ENCODE measurements at regions not wholly inside any gene's neighbourhood (a gene's known extent, or its start where the extent isn't known, plus 50 kb on each side); places are given as distances from the start of the nearest gene placed in this dataset.

DNA sequence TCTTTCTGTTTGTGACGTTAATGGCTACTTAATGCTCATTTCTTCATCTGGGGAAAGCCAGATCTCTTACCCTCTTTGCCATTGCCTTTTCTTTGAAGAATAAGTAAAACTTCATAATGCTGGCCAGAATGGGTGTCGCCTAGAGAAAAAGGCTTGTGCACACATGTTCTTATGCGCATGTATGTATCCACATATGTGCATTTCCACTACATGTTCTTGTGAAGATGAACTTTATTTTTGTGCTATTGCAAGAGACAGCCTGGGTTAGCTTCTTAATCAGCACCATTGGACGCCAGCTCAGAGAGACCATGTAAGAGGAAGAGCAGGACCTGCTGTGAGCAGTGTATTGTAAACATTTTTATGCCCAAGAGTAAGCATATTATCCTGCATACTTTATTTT is 178.7 kb downstream of the SPRY1 start:
- H3K4me3 ChIP-seq (ENCODE audit: low read length): no peak overlapping the region
- TF ChIP-seq CTCF (IDR thresholded peaks at IDR 0.05; ENCODE audit: low read depth, low read length, poor library complexity, severe bottlenecking) (no peak), EZH2phosphoT487 (IDR thresholded peaks at IDR 0.05; ENCODE audit: borderline replicate concordance, low read length) (no peak)
- no peaks in the 10 kb centered on the region for H4K20me1 ChIP-seq (ENCODE audit: control insufficient read depth, insufficient read depth, low read depth, low read length)
- H3K4me1 ChIP-seq (ENCODE audit: control insufficient read depth, low read length): no peaks in the 10 kb centered on the region
- H3K36me3 ChIP-seq (ENCODE audit: control insufficient read depth, low read length): no peaks in the 10 kb centered on the region
- no peaks in the 10 kb centered on the region for H3K9me2 ChIP-seq (replicated peaks; ENCODE audit: control insufficient read depth, low read length)
- no peaks in the 10 kb centered on the region for H3K9me3 ChIP-seq (ENCODE audit: control insufficient read depth, insufficient read depth, low read length)
- no peak overlapping the region for H3K4me2 ChIP-seq (ENCODE audit: low read length)
- no peak overlapping the region for H3K27ac ChIP-seq (ENCODE audit: low read depth, low read length)
- H3F3A ChIP-seq (ENCODE audit: control insufficient read depth, insufficient read depth): no peaks in the 10 kb centered on the region
- 0 out of 2 replicates have a peak, but pooled peaks cover 3% of the 10 kb centered on the region for H3K27me3 ChIP-seq (ENCODE audit: control insufficient read depth, low read length)
- no peaks in the 10 kb centered on the region for H3K79me2 ChIP-seq (ENCODE audit: control insufficient read depth, low read length)

- Histone ChIP-seq H3K4me2 (ENCODE audit: low read length) (no peak overlapping the region), H3K27me3 (ENCODE audit: control insufficient read depth, low read length) (0 out of 2 replicates have a peak, but pooled peaks cover 3% of the 10 kb centered on the region), H3K4me1 (ENCODE audit: control insufficient read depth, low read length) (no peaks in the 10 kb centered on the region), H3K4me3 (ENCODE audit: low read length) (no peak overlapping the region), H3K27ac (ENCODE audit: low read depth, low read length) (no peak overlapping the region), H3K9me3 (ENCODE audit: control insufficient read depth, insufficient read depth, low read length) (no peaks in the 10 kb centered on the region), H3K9me2 (replicated peaks; ENCODE audit: control insufficient read depth, low read length) (no peaks in the 10 kb centered on the region), H3K79me2 (ENCODE audit: control insufficient read depth, low read length) (no peaks in the 10 kb centered on the region), H3K36me3 (ENCODE audit: control insufficient read depth, low read length) (no peaks in the 10 kb centered on the region), H3F3A (ENCODE audit: control insufficient read depth, insufficient read depth) (no peaks in the 10 kb centered on the region), H4K20me1 (ENCODE audit: control insufficient read depth, insufficient read depth, low read depth, low read length) (no peaks in the 10 kb centered on the region)
- TF ChIP-seq CTCF (IDR thresholded peaks at IDR 0.05; ENCODE audit: low read depth, low read length, poor library complexity, severe bottlenecking) (no peak), EZH2phosphoT487 (IDR thresholded peaks at IDR 0.05; ENCODE audit: borderline replicate concordance, low read length) (no peak)
Measured at GRCh38 chr4:123577225-123577906, 180.8 kb downstream of the SPRY1 start.

- no peak overlapping the region for H3K4me2 ChIP-seq (ENCODE audit: low read length)
Measured at GRCh38 chr4:123578276-123579029, 181.9 kb downstream of the SPRY1 start.

More at GRCh38 chr4:123578276-123579029, 181.9 kb downstream of the SPRY1 start:
- Histone ChIP-seq H3K9me3 (ENCODE audit: control insufficient read depth, insufficient read depth, low read length) (no peaks in the 10 kb centered on the region), H3K27ac (ENCODE audit: low read depth, low read length) (no peak overlapping the region), H3K79me2 (ENCODE audit: control insufficient read depth, low read length) (no peaks in the 10 kb centered on the region), H3K4me3 (ENCODE audit: low read length) (no peak overlapping the region), H3K9me2 (replicated peaks; ENCODE audit: control insufficient read depth, low read length) (no peaks in the 10 kb centered on the region), H3F3A (ENCODE audit: control insufficient read depth, insufficient read depth) (no peaks in the 10 kb centered on the region), H3K27me3 (ENCODE audit: control insufficient read depth, low read length) (0 out of 2 replicates have a peak, but pooled peaks cover 3% of the 10 kb centered on the region), H3K4me1 (ENCODE audit: control insufficient read depth, low read length) (no peaks in the 10 kb centered on the region), H3K36me3 (ENCODE audit: control insufficient read depth, low read length) (no peaks in the 10 kb centered on the region), H4K20me1 (ENCODE audit: control insufficient read depth, insufficient read depth, low read depth, low read length) (no peaks in the 10 kb centered on the region)
- TF ChIP-seq EZH2phosphoT487 (IDR thresholded peaks at IDR 0.05; ENCODE audit: borderline replicate concordance, low read length) (no peak), CTCF (IDR thresholded peaks at IDR 0.05; ENCODE audit: low read depth, low read length, poor library complexity, severe bottlenecking) (no peak)

Measured in DOHH2 (cell line).